Activated CD4-positive, alpha-beta memory T cell treated with anti-CD3 and anti-CD28 coated beads, Interleukin-2, amount 10 ng/mL, durations not matched to agents 7 days and 5 days (primary cell): ENCODE measurements at regions not wholly inside any gene's neighbourhood (a gene's known extent, or its start where the extent isn't known, plus 50 kb on each side); places are given as distances from the start of the nearest gene placed in this dataset.

Experiments used
- CTCF ChIA-PET: fragments of 350-600 bp; sonication (Branson Sonifier 250); formaldehyde crosslinking; loops from one replicate; lab custom pipeline; 2021; ENCODE audit warnings: antibody characterized with exemption, inconsistent platforms; lab: Charles Lee
- POLR2A ChIA-PET: fragments of 350-600 bp; sonication (Branson Sonifier 250); formaldehyde crosslinking; loops from one replicate; lab custom pipeline; 2021; ENCODE audit warnings: antibody characterized with exemption; lab: Charles Lee
- DNase-seq: peaks from one replicate; pipeline ENCODE4 v3.0.0-alpha.2; 2020
- H3K27ac Mint-ChIP-seq: one replicate; pipeline ENCODE4 v1.8.0; 2021; ENCODE audit warnings: mild to moderate bottlenecking, mixed read lengths
- H3K27me3 Mint-ChIP-seq: one replicate; pipeline ENCODE4 v1.8.0; 2021; ENCODE audit warnings: mixed read lengths
- H3K36me3 Mint-ChIP-seq: one replicate; pipeline ENCODE4 v1.8.0; 2021; ENCODE audit warnings: low read depth, mixed read lengths
- H3K4me1 Mint-ChIP-seq: one replicate; pipeline ENCODE4 v1.8.0; 2021; ENCODE audit warnings: mixed read lengths
- H3K4me3 Mint-ChIP-seq: one replicate; pipeline ENCODE4 v1.8.0; 2021; ENCODE audit warnings: mild to moderate bottlenecking, mixed read lengths
- H3K9me3 Mint-ChIP-seq: one replicate; pipeline ENCODE4 v1.8.0; 2021; ENCODE audit warnings: mixed read lengths

DNA sequence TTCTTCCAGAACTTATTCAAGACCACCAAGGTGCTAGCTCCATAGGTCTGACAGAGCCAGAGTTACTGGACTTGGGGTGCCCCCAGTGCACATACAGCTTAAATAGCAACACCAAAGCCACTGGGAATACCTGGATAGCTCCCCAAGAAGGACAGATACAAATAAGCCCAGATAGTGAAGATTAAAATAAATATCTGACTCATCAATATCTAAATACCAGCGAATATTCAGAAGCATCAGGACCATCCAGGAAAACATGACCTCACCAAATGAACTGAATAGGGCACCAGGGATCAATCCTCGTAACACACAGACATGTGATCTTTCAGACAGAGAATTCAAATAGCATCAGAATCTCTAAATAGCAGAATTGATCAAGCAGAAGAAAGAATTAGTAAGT is 931.6 kb downstream of the OTOL1 start:
- H3K4me1 Mint-ChIP-seq: no peaks in the 10 kb centered on the region
- no peaks in the 10 kb centered on the region for H3K36me3 Mint-ChIP-seq
- peaks cover 4% of the 10 kb centered on the region for H3K9me3 Mint-ChIP-seq
- DNase-seq: no peak
- ChIA-PET CTCF (no interaction called here), POLR2A (no interaction called here)
- no peaks in the 10 kb centered on the region for H3K27me3 Mint-ChIP-seq
- no peak overlapping the region for H3K27ac Mint-ChIP-seq
- H3K4me3 Mint-ChIP-seq: no peak overlapping the region

DNA sequence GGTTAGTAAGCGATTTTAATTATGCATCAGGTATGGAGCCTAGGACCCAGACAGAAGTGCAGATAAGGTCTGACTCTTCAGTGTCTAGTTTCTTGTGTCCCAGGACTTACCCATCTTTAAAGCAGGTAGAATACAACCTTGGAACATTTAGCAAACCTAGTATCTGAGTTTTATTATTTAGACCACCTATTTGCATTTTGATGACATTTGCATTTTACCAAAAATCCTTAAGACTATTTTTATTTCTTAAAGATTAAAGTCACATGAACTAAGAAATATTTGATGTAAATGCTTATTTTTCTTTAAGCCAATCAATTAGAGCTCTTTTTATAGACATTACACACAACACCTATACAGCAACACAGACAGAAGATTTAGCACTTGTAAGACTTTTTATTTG is 939.1 kb downstream of the OTOL1 start:
- H3K4me3 Mint-ChIP-seq: no peak overlapping the region
- peaks cover 15% of the 10 kb centered on the region for H3K9me3 Mint-ChIP-seq
- no peak overlapping the region for H3K27ac Mint-ChIP-seq
- H3K36me3 Mint-ChIP-seq: no peaks in the 10 kb centered on the region
- no peak for DNase-seq
- H3K27me3 Mint-ChIP-seq: no peaks in the 10 kb centered on the region
- CTCF ChIA-PET: no interaction called here
- no peaks in the 10 kb centered on the region for H3K4me1 Mint-ChIP-seq
- POLR2A ChIA-PET: no interaction called here

DNA sequence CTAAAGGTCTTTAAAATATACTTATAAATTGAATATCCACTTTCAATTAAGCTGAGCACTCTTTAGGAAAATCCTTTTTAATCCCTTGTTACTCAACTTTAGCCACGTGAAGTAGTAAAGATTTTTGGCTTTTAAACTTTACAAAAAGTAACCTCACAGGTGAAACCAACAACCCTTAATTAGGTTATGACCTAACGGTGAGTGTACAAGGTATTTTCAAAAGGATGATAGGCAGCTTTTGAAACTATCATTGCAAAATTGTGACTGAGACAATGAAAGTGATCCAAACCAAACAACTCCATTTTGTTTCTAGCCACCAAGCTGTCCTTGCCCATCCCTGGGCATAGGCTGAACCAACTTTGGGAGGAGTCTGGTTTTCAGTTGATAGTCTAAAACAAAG is 940.2 kb downstream of the OTOL1 start:
- Mint-ChIP-seq H3K36me3 (no peaks in the 10 kb centered on the region), H3K9me3 (peaks cover 14% of the 10 kb centered on the region), H3K27me3 (no peaks in the 10 kb centered on the region), H3K27ac (no peak overlapping the region), H3K4me1 (no peaks in the 10 kb centered on the region), H3K4me3 (no peak overlapping the region)
- ChIA-PET POLR2A (no interaction called here), CTCF (no interaction called here)
- no peak for DNase-seq

DNA sequence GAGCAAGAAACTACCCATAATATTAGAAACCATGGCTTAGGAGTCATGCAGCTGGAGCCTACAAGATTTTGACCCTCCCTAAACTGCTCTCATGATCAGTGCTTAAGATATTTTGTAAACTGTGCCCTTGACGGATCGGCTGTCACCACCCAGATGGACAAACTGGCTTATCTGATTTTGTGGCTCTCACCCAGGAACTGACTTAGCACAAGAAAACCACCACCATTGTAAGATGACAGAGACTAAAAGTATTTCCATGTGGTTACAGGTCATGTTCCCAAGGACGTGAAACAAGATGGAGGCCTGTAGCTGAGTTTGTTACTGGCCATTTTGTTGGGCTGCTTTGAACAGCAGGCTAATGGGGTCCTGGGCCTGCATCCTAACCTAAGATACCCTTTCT is 940.9 kb downstream of the OTOL1 start:
- no peaks in the 10 kb centered on the region for H3K27me3 Mint-ChIP-seq
- H3K27ac Mint-ChIP-seq: no peak overlapping the region
- ChIA-PET POLR2A (no interaction called here), CTCF (no interaction called here)
- peaks cover 14% of the 10 kb centered on the region for H3K9me3 Mint-ChIP-seq
- H3K36me3 Mint-ChIP-seq: no peaks in the 10 kb centered on the region
- no peaks in the 10 kb centered on the region for H3K4me1 Mint-ChIP-seq
- DNase-seq: no peak
- H3K4me3 Mint-ChIP-seq: no peak overlapping the region

DNA sequence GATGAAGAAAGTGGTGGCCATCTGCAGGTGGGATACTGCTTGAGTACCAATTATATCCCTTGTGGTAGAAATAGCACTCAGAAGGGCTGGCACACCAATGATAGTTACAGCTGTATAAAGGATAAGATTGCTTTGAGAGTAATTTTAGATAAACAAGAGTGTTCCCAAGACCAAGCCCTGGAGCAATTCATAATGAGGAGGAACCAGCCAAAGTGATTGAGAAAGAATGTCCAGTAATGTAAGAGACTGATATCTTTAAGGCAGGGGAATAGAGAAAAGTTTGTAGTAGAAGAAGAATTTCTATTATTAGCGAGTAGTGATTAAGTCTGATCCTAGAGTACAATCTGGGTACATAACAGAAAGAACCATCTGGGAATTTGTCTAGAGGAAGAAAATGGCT is 945.1 kb downstream of the OTOL1 start:
- Mint-ChIP-seq H3K4me1 (no peaks in the 10 kb centered on the region), H3K9me3 (peaks cover 9% of the 10 kb centered on the region), H3K36me3 (no peaks in the 10 kb centered on the region), H3K27ac (no peak overlapping the region), H3K4me3 (no peak overlapping the region), H3K27me3 (no peaks in the 10 kb centered on the region)
- CTCF ChIA-PET: no interaction called here
- DNase-seq: no peak
- POLR2A ChIA-PET: no interaction called here

DNA sequence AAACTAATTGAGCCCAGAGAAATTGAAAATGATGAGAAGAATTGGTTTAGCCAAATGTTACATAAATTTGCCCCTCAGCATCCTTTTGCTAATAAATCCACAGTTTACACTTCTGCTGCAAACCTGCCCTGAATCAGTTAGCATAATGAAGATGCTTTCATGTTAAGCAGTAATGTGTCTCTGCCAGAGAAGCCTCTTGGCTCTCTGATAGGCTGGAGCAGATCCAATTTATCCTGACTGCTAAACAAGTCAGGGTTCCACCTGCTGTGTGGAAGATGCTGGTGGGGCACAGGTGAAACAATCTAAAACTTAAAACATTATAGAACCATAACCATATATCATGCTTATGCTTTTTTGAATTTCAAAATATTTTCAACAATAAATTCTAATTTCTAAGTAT is 946.8 kb downstream of the OTOL1 start:
- Mint-ChIP-seq H3K27me3 (no peaks in the 10 kb centered on the region), H3K27ac (no peak overlapping the region), H3K36me3 (no peaks in the 10 kb centered on the region), H3K4me1 (no peaks in the 10 kb centered on the region), H3K4me3 (no peak overlapping the region), H3K9me3 (peaks cover 7% of the 10 kb centered on the region)
- no peak for DNase-seq
- ChIA-PET POLR2A (no interaction called here), CTCF (no interaction called here)

DNA sequence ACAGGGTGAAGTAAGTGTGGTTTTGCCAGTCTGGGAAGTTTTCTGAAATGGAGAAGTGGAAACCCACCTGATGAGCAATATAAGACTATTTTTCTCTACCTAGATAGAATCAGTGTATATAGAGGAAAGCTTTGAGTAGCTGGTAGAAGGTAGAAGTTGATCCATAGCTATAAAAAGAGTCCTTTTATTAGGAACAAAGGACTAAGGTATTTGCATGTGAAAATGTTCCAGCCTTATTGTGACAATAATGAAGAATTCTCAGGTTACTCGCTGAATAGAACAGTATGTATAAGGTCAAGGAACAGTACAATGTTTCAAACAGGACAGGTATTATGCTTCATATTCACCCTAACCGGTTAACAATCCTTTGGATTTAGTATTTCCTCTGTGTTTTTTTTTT is 972.2 kb downstream of the OTOL1 start:
- Mint-ChIP-seq H3K36me3 (no peaks in the 10 kb centered on the region), H3K4me1 (no peaks in the 10 kb centered on the region), H3K9me3 (no peaks in the 10 kb centered on the region), H3K4me3 (no peak overlapping the region), H3K27me3 (no peaks in the 10 kb centered on the region), H3K27ac (no peak overlapping the region)
- CTCF ChIA-PET: no interaction called here
- POLR2A ChIA-PET: no interaction called here
- no peak for DNase-seq

DNA sequence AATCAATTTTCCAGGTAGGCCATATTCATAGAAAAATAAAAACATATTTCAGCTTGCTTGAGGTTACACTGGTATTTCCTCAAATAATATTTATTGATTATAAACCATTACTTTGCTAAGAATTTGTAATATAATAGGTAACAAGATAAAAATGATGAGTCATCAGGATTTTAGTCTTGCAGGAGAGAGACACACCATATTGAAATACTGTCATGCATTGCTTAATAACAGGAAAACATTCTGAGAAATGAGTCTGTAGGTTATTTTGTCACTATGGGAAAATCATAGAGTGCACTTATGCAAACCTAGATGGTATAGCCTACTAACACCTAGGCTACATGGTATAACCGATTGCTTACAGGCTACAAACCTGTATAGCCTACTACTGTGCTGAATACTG is 990.5 kb downstream of the OTOL1 start:
- no peaks in the 10 kb centered on the region for H3K36me3 Mint-ChIP-seq
- no peak overlapping the region for H3K4me3 Mint-ChIP-seq
- no peaks in the 10 kb centered on the region for H3K4me1 Mint-ChIP-seq
- ChIA-PET POLR2A (no interaction called here), CTCF (no interaction called here)
- H3K9me3 Mint-ChIP-seq: peaks cover 7% of the 10 kb centered on the region
- no peak for DNase-seq
- H3K27ac Mint-ChIP-seq: no peak overlapping the region
- no peaks in the 10 kb centered on the region for H3K27me3 Mint-ChIP-seq

DNA sequence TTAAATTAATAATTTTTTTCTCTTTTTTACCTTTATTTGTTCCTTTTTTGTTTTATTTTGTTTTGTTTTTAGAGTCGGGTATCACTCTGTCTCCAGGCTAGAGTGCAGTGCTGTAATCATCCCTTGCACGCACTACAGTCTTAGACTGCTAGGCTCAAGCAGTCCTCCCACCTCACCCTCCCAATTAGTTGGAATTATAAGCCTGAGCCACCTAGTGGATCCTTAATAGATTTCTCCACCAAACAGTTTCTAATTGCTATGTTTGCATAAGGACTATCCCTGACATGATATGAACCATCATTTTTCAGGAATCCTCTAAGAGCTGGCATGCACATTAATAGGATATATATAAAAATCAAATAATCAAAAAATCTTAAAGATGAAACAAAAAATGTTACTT is 993.2 kb downstream of the OTOL1 start:
- H3K9me3 Mint-ChIP-seq: peaks cover 4% of the 10 kb centered on the region
- H3K27me3 Mint-ChIP-seq: no peaks in the 10 kb centered on the region
- DNase-seq: no peak
- CTCF ChIA-PET: no interaction called here
- no peaks in the 10 kb centered on the region for H3K4me1 Mint-ChIP-seq
- POLR2A ChIA-PET: no interaction called here
- H3K36me3 Mint-ChIP-seq: no peaks in the 10 kb centered on the region
- no peak overlapping the region for H3K4me3 Mint-ChIP-seq
- no peak overlapping the region for H3K27ac Mint-ChIP-seq

DNA sequence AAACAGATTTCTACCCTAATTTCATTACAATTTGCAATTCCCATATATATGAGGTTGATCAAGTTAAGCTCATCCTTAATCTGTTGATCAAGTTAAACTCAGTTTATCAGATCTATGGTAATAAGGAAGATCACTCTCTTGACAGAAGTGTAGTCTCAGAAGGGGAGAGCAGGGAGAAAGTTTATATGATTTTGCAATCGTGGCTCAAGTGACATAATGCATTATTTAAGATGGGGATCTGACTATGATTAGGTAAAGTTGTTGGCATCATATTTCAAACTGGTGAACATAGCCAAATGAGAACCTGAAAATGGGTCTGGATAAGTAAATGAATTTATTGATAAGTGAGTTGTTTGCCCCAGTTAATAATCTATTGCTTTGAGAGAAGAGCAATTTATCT is 995.3 kb downstream of the OTOL1 start:
- Mint-ChIP-seq H3K27me3 (no peaks in the 10 kb centered on the region), H3K27ac (no peak overlapping the region), H3K4me1 (no peaks in the 10 kb centered on the region), H3K36me3 (no peaks in the 10 kb centered on the region), H3K4me3 (no peak overlapping the region), H3K9me3 (peaks cover 3% of the 10 kb centered on the region)
- ChIA-PET CTCF (no interaction called here), POLR2A (no interaction called here)
- no peak for DNase-seq

DNA sequence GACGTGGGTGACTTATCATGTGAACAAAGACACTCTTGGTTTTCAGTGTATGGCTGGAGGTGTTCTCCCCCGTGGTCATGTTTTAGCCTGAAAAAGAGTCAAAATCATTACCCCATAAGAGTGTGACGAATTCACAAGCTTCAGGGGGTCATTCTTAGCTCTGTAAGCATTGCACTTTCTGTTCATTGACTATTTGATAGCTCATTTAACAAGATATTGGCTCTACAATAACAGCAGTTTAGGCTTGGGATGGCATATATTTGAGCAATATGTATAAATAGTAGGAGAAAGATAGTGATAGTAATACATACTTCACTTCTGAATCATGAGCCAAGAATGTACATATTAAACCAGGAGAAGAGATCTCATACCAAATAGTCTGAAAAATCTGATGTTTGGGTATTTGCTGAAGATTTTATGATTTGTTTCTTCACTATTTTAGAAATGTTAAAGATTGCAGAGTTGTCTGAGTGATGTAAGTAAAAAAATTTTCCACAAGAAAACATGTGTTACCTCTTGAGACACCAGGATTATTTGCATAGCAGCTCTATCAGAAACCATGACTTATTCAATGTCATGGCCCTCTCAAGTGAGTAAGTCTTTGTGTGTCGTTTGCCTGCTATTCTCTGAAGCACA is 996.0 kb downstream of the OTOL1 start:
- Mint-ChIP-seq H3K4me3 (no peak overlapping the region), H3K4me1 (no peaks in the 10 kb centered on the region), H3K36me3 (no peaks in the 10 kb centered on the region), H3K9me3 (peaks cover 3% of the 10 kb centered on the region), H3K27ac (no peak overlapping the region), H3K27me3 (no peaks in the 10 kb centered on the region)
- ChIA-PET POLR2A (no interaction called here), CTCF (no interaction called here)
- DNase-seq: no peak

DNA sequence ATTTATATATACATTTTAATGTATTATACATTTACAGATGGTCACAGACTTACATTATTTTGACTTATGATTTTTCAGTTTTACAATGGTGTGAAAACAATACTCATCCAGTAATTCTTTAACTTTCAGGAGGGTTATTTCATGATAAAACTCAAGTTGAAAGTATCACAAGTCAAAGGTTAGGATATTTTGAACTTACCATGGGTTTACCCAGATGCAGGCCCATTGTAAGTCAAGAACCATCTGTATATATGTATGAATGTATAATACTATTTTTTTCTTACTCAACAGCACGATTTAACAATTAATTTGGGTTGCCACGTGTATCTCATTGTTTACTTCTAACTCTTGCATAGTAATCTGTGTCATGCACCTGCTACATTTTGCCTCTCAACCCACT is 1002.0 kb downstream of the OTOL1 start:
- no peak for DNase-seq
- Mint-ChIP-seq H3K4me1 (no peaks in the 10 kb centered on the region), H3K4me3 (no peak overlapping the region), H3K36me3 (no peaks in the 10 kb centered on the region), H3K27me3 (no peaks in the 10 kb centered on the region), H3K27ac (no peak overlapping the region), H3K9me3 (peaks cover 3% of the 10 kb centered on the region)
- ChIA-PET CTCF (no interaction called here), POLR2A (no interaction called here)

DNA sequence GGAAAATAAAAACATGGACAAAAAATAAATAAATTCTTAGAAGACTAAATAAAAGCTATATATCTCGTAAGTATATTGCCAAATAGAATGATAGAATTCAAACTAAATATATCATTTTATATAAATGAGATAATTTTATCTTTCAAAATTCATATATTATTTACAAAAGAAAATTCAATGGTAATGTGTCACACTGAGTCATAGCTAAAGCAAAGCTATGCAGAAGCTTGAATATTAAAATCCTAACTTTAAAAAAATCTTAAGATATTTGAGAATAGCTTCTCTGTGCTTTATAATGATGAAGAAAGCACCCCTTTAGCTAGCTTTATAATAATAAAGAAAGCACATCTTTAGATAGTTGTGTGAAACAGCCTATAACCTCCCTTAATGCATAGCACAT is 1010.8 kb downstream of the OTOL1 start:
- H3K27me3 Mint-ChIP-seq: no peaks in the 10 kb centered on the region
- H3K4me1 Mint-ChIP-seq: no peaks in the 10 kb centered on the region
- POLR2A ChIA-PET: no interaction called here

DNA sequence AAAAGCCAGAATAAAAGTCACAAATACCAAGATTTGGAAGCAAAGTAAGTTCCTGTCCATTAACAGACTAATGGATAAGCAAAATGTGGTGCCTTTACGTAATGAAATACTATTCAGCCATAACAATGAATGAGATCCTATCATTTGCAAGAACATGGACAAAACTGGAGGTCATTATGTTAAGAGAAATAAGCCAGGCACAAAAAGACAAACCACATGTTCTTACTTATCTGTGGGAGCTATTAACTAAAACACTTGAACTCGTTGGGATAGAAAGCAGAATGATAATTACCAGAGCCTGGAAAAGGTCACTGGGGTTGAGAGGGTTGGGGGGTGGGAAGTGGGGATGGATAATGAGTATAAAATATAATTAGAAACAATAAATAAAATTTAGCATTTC is 1015.9 kb downstream of the OTOL1 start:
- Mint-ChIP-seq H3K36me3 (no peaks in the 10 kb centered on the region), H3K9me3 (peaks cover 10% of the 10 kb centered on the region), H3K27ac (no peak overlapping the region), H3K27me3 (no peaks in the 10 kb centered on the region), H3K4me1 (no peaks in the 10 kb centered on the region), H3K4me3 (no peak overlapping the region)
- ChIA-PET POLR2A (no interaction called here), CTCF (interaction anchor here (0.7 kb wide), 1 partner anchor 47 kb away, joined by 4 read pairs; no protein-coding TSS in a partner anchor)
- DNase-seq: no peak

More for the DNA sequence above, 1010.8 kb downstream of the OTOL1 start:
- no peak for DNase-seq
- H3K4me3 Mint-ChIP-seq: no peak overlapping the region
- CTCF ChIA-PET: no interaction called here
- no peaks in the 10 kb centered on the region for H3K36me3 Mint-ChIP-seq
- H3K27ac Mint-ChIP-seq: no peak overlapping the region
- H3K9me3 Mint-ChIP-seq: peaks cover 11% of the 10 kb centered on the region
